Activated CD8-positive, alpha-beta memory T cell treated with anti-CD3 and anti-CD28 coated beads, Interleukin-2, amount 50 U/mL, for 48 hours (primary cell): ENCODE measurements at regions not wholly inside any gene's neighbourhood (a gene's known extent, or its start where the extent isn't known, plus 50 kb on each side); places are given as distances from the start of the nearest gene placed in this dataset.

ENCODE experiments used
- DNase-seq: peaks from one replicate; pipeline ENCODE4 v3.0.0-alpha.2; 2020

- DNase-seq = no peak
Observed at GRCh38 chr21:35352066-35352770, 303.1 kb upstream of the RUNX1 start.

- no peak for DNase-seq
Observed at GRCh38 chr21:35351434-35351833, 302.3 kb upstream of the RUNX1 start.

GRCh38 chr21:35350965-35351364, 301.9 kb upstream of the RUNX1 start:
- DNase-seq = no peak

GRCh38 chr21:35349376-35350080, 300.4 kb upstream of the RUNX1 start:
- no peak for DNase-seq

GRCh38 chr21:35348686-35349085, 299.6 kb upstream of the RUNX1 start:
- DNase-seq = no peak

- DNase-seq = no peak
Observed at GRCh38 chr21:35346697-35347096, 297.6 kb upstream of the RUNX1 start.

- DNase-seq = no peak
Observed at GRCh38 chr21:35345954-35346353, 296.9 kb upstream of the RUNX1 start.

GRCh38 chr21:35344582-35344981, 295.5 kb upstream of the RUNX1 start:
- DNase-seq = no peak

GRCh38 chr21:35343046-35343819, 294.1 kb upstream of the RUNX1 start:
- no peak for DNase-seq

- DNase-seq = no peak
Observed at GRCh38 chr21:35342440-35342839, 293.3 kb upstream of the RUNX1 start.

- no peak for DNase-seq
Observed at GRCh38 chr21:35340273-35340672, 291.2 kb upstream of the RUNX1 start.

GRCh38 chr21:35338881-35339632, 290.0 kb upstream of the RUNX1 start:
- no peak for DNase-seq

- DNase-seq = no peak
Observed at GRCh38 chr21:35338281-35338680, 289.2 kb upstream of the RUNX1 start.

GRCh38 chr21:35337573-35337972, 288.5 kb upstream of the RUNX1 start:
- no peak for DNase-seq

- DNase-seq = no peak
Observed at GRCh38 chr21:35336534-35336933, 287.4 kb upstream of the RUNX1 start.

GRCh38 chr21:35335951-35336446, 286.9 kb upstream of the RUNX1 start:
- DNase-seq = no peak

GRCh38 chr21:35333831-35334618, 284.9 kb upstream of the RUNX1 start:
- no peak for DNase-seq

- no peak for DNase-seq
Observed at GRCh38 chr21:35332841-35333426, 283.8 kb upstream of the RUNX1 start.

- no peak for DNase-seq
Observed at GRCh38 chr21:35329940-35330660, 281.0 kb upstream of the RUNX1 start.

- no peak for DNase-seq
Observed at GRCh38 chr21:35328856-35329455, 279.9 kb upstream of the RUNX1 start.

- no peak for DNase-seq
Observed at GRCh38 chr21:35326677-35327076, 277.6 kb upstream of the RUNX1 start.
